Fibroblast of skin of left quadriceps (primary cell): ENCODE measurements at regions not wholly inside any gene's neighbourhood (a gene's known extent, or its start where the extent isn't known, plus 50 kb on each side); places are given as distances from the start of the nearest gene placed in this dataset.
A peak's percentile ranks its signal among the peaks of the same experiment; 100 is the strongest.

Source experiments
- DNase-seq, 2 experiments: peaks; one replicate each; pipeline ENCODE4 v3.0.0-alpha.2; 2013; ENCODE audit warnings: low read depth in 2 of 2

- no peak for DNase-seq
Measured at GRCh38 chr4:178273168-178273567, 830.9 kb upstream of the AGA start.

GRCh38 chr4:178275671-178276360 is 833.6 kb upstream of the AGA start:
- no peak for DNase-seq

GRCh38 chr4:178280362-178280761 is 838.1 kb upstream of the AGA start:
- DNase-seq: no peak

GRCh38 chr4:178288462-178288861 is 846.2 kb upstream of the AGA start:
- DNase-seq: no peak

- DNase-seq: no peak
Measured at GRCh38 chr4:178293601-178294000, 851.4 kb upstream of the AGA start.

- DNase-seq: no peak
Measured at GRCh38 chr4:178296669-178297068, 854.4 kb upstream of the AGA start.

GRCh38 chr4:178306565-178306964 is 864.3 kb upstream of the AGA start:
- DNase-seq: peak; percentile 13 to 19

GRCh38 chr4:178309890-178310289 is 867.7 kb upstream of the AGA start:
- no peak for DNase-seq

GRCh38 chr4:178311997-178312396 is 869.8 kb upstream of the AGA start:
- no peak for DNase-seq

GRCh38 chr4:178314287-178314686 is 872.0 kb upstream of the AGA start:
- DNase-seq: no peak

GRCh38 chr4:178316211-178316610 is 874.0 kb upstream of the AGA start:
- no peak for DNase-seq

- DNase-seq: no peak
Measured at GRCh38 chr4:178320003-178320402, 877.8 kb upstream of the AGA start.

- DNase-seq: no peak
Measured at GRCh38 chr4:178322524-178323183, 880.4 kb upstream of the AGA start.

GRCh38 chr4:178329226-178329872 is 887.1 kb upstream of the AGA start:
- DNase-seq: no peak

GRCh38 chr4:178333355-178333754 is 891.1 kb upstream of the AGA start:
- no peak for DNase-seq

GRCh38 chr4:178339769-178340168 is 897.5 kb upstream of the AGA start:
- DNase-seq: no peak

GRCh38 chr4:178340468-178340867 is 898.2 kb upstream of the AGA start:
- no peak for DNase-seq

GRCh38 chr4:178344096-178344495 is 901.9 kb upstream of the AGA start:
- no peak for DNase-seq

GRCh38 chr4:178347111-178347510 is 904.9 kb upstream of the AGA start:
- DNase-seq: no peak

- DNase-seq: no peak
Measured at GRCh38 chr4:178349601-178350000, 907.4 kb upstream of the AGA start.

GRCh38 chr4:178351185-178351584 is 908.9 kb upstream of the AGA start:
- DNase-seq: no peak

GRCh38 chr4:178356725-178357124 is 914.5 kb upstream of the AGA start:
- no peak for DNase-seq

- no peak for DNase-seq
Measured at GRCh38 chr4:178385481-178385880, 943.2 kb upstream of the AGA start.
